Posterior cingulate gyrus (tissue), 11 donors: ENCODE measurements at regions not wholly inside any gene's neighbourhood (a gene's known extent, or its start where the extent isn't known, plus 50 kb on each side); places are given as distances from the start of the nearest gene placed in this dataset.

Experiments
- DNase-seq, 10 donors: peaks; one replicate each; pipeline versions ENCODE4 v3.0.0 to v3.0.0-alpha.2; 2020 to 2021; ENCODE audit warnings: mixed read lengths in 3 of 10
- intact Hi-C: fragments of 100-400 bp; cut with DNase I; formaldehyde crosslinking; loops from one replicate; pipeline ENCODE4 v1.15.1; 2023

DNA sequence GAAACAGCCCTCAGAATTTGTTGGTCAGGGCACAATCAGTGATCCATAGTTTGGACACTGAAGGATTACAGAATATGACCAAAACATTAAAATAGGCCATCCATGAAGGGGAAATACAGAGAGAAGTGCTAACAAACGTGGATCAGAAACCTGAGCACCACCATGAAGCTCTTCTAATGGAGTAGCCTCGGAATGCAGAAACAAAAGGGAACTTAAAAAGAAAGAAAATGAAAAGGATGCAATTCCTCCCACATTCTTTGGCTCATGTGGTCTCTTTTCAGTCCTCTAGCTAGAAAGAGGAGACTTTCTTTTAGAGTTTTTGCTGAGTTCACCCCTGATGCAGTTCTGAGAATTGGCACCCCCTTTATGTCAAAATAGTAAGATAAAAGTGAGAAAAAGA, 989.8 kb upstream of the B3GALT2 start:
- DNase-seq: no peak
- intact Hi-C loops: no loop called here

DNA sequence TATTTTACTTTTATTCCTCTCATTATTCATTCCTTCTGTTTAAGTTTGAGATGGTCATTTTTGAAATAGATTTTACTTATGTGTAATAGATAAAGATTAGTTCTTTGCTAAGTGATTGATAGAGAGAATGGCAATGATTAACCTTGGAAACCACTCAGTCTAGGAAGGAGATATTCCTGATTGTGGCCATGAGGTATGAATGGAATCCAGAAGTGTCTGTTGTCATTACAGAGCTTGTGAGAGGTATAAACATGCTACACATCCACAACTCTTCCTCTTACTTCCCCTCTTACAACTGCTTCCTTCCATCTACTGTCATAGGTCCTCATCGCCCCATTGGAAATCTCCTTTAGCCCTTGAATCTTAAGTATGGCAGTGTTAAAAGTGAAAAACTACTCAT, 988.8 kb upstream of the B3GALT2 start:
- intact Hi-C loops: no loop called here
- DNase-seq: no peak

DNA sequence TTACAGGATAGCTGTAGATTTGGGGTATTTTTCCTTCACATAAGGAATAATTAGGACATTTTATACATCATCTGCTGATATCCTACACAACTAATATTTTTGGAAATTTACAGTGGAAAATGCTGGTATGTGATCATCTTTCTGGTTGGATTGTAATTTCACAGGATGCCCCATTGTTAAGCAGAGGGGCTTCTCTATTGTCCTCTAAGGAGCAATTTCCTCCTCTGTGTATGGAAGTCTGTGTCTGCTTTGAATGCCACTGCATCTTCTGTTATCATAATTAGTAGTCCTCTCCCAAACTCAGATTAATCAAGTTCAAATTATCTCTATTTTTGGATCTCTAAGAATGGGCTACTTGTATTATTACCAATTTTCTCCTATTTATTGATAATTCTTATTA, 988.1 kb upstream of the B3GALT2 start:
- DNase-seq: no peak
- intact Hi-C loops: no loop called here

DNA sequence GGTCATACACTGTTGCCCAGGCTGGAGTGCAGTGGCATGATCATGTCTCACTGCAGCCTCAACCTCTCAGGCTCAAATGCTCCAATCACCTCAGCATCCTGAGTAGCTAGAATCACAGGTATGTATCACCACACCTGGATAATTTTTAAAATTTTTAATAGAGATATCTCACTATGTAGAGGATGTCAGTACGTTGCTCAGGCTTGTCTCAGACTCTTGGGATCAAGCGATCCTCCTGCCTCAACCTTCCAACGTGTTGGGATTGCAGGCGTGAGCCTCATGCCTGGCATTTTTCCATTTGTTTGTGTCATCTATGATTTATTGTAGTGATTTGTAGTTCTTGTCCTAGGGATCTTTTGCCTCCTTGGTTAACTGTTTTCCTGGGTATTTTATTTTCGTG, 985.2 kb upstream of the B3GALT2 start:
- DNase-seq: no peak
- intact Hi-C loops: no loop called here

DNA sequence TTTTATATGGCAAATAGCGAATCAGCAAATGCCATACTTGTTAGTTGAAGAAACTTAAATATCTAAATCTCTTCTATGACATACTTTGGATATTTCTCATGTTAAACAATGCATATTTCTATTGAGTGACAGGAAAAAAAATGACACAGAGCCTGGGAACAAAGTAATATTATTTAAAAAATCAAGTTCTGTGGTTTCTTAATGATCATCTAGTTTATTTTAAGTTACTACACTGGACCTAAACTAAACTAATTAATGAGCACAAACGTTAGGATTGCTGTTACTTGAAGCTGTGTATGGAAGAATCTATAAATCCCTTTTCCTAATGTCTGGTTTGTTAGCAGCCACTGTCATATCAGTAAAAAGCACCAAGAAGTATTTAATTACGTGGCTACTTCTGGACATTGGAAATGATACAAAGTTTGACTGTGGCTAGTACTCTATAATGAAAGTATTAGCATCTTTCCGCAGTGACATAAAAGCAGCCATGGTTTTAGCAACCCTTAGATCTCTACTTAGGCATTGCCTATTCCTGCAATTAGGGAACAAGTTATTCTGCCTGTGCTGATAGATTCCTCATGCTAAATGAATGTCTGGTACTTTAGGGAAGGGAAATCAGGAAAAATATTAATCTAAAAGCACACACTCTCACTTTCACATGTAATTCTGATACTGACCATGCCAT, 981.7 kb upstream of the B3GALT2 start:
- intact Hi-C loops: no loop called here
- no peak for DNase-seq

- no peak for DNase-seq
- intact Hi-C loops: no loop called here
Measured at GRCh38 chr1:194164755-194165154, 978.3 kb upstream of the B3GALT2 start.

DNA sequence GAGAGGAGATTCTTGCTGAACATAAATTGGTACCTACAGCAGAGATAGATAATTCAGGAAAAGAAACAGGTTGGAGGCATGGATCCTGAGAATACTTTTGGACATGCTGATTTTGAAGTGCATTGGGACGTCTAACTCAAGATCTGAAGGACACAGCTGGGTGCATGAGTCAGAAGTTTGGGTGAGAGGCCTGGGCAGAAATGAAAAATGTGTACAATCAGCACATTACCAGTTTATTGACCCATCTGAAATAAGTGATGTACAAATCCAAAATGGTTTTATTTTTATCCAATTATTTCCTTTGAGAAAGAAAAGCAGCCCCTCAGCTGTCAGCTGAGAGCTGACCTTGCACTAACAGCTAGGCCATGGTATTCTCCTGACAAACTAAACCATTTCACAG, 975.2 kb upstream of the B3GALT2 start:
- intact Hi-C loops: no loop called here
- DNase-seq: no peak

- DNase-seq: no peak
Measured at GRCh38 chr1:194159941-194160340, 973.5 kb upstream of the B3GALT2 start.

GRCh38 chr1:194155962-194156361, 969.5 kb upstream of the B3GALT2 start:
- no peak for DNase-seq

More at GRCh38 chr1:194159941-194160340, 973.5 kb upstream of the B3GALT2 start:
- intact Hi-C loops: no loop called here

GRCh38 chr1:194151056-194151455, 964.6 kb upstream of the B3GALT2 start:
- DNase-seq: no peak
- intact Hi-C loops: no loop called here

More at GRCh38 chr1:194155962-194156361, 969.5 kb upstream of the B3GALT2 start:
- intact Hi-C loops: no loop called here

DNA sequence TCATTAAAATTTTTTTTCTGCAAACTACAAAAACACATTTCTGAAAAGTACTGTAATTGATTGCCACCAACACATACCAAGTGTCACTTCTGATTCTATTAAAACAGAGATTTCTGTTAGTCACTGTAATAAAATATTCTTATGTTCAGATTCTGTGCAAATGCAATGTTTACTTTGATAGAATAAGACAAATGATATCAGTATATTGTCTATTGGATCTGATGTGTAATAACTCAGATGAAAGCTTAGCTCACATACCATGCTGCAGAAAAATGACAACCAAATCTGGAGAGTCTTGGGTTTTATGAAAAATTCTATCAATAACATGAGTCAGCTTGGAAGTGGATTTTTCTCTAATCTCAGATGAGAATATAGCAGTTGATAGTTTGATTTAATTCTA, 963.8 kb upstream of the B3GALT2 start:
- no peak for DNase-seq
- intact Hi-C loops: no loop called here

GRCh38 chr1:194133152-194133551, 946.7 kb upstream of the B3GALT2 start:
- no peak for DNase-seq
- intact Hi-C loops: no loop called here

GRCh38 chr1:194118086-194118485, 931.7 kb upstream of the B3GALT2 start:
- peak in 2 of 10 donors; percentile 54 to 70 for DNase-seq
- intact Hi-C loops: no loop called here

- DNase-seq: peak in 1 of 10 donors; percentile 43
- intact Hi-C loops: no loop called here
Measured at GRCh38 chr1:194117582-194117981, 931.2 kb upstream of the B3GALT2 start.

GRCh38 chr1:194114288-194114687, 927.9 kb upstream of the B3GALT2 start:
- intact Hi-C loops: no loop called here
- peak in 1 of 10 donors; percentile 20 for DNase-seq

DNA sequence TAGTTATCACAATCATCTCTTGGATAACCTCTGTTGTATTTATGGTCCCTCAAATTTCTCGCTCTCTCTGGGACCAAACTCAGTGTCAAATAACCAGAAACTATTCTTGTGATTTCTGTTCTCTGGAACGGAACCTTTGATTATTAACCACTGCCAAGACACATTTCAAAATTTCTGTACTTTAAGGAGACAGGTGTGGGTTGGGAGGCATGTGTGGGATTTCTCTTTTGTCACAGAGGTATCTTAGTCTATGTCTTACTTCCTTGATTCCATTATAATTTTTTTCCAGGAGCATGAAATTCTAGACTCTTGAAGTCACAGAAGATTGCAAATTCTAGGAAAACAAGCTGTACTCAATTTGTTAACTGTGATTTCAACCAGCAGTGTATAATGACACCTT, 919.0 kb upstream of the B3GALT2 start:
- intact Hi-C loops: no loop called here
- no peak for DNase-seq

DNA sequence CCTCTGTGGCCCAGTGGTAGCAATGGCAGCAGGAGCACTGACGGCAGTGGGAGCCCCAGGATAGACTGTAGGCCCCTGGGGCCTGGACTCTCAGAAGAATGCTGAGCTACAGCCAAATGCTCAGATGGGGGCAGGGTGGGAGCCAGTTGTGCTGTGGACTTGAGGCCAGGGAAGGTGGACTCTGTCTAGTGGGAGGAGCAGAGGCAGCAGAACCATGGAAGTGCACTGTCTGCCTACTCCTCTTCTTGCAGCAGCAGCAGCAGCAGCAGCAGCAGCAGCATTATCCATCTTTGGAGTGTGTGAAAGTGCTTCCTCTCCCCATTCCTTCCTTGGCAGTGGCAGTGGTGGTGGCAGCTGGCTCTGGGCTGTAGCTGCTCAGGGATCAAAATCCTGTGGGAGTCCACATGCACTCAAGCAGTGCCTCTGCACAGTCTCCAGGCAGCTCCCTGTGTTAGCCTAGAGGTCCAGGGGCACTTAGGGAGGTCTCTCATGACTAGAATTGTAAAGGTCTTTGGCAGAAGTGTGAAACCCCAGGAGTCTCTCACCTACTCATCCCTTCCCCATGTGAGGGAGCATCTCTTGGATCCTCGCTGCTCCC, 917.9 kb upstream of the B3GALT2 start:
- DNase-seq: peak in 1 of 10 donors; percentile 56
- intact Hi-C loops: no loop called here

GRCh38 chr1:194103516-194104246, 917.3 kb upstream of the B3GALT2 start:
- peak in 2 of 10 donors; percentile 52 to 55 for DNase-seq
- intact Hi-C loops: no loop called here

- peak in 1 of 10 donors; percentile 21 for DNase-seq
- intact Hi-C loops: no loop called here
Measured at GRCh38 chr1:194103101-194103500, 916.7 kb upstream of the B3GALT2 start.

GRCh38 chr1:194102607-194103006, 916.2 kb upstream of the B3GALT2 start:
- peak in 1 of 10 donors; percentile 43 for DNase-seq
- intact Hi-C loops: no loop called here

DNA sequence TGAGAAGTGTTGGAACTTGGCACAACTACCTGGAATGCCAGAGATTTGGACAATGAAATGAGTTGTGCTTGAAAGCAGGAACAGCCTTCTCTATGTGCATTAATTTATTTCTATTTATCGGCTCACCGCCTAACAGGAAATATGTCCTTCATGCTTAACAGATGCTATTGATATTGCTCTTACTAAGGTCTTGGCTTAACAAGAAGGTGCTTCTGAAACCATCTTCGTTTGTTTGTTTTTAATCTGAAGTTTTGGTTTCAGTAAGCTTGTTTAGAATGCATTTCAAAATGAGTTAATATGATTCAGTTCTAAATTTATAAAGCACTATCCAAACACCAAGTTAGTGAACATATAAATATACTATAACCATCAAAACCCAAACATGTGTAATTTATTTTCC, 898.3 kb upstream of the B3GALT2 start:
- intact Hi-C loops: no loop called here
- DNase-seq: no peak

DNA sequence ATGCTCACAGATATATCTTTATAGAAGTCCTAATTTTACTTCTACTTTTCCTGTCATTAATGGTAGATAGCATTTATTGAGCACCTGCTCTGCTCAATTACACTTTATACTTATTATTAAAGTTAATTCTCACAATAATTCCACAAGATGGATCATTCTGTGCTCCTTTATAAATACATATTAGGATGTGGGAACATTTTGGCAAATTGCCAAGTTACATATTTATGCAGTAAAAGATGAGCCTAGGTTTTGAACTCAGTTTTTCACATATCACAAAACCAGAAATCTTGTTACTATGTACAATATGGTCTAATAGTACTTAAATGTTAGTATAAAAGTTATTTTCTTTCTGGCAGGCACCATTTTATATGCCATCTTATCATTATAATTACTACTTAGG, 895.0 kb upstream of the B3GALT2 start:
- no peak for DNase-seq

More for the DNA sequence above, 895.0 kb upstream of the B3GALT2 start:
- intact Hi-C loops: no loop called here
